ENCODE measurements at regions not wholly inside any gene's neighbourhood (a gene's known extent, or its start where the extent isn't known, plus 50 kb on each side); places are given as distances from the start of the nearest gene placed in this dataset.
A peak's percentile ranks its signal among the peaks of the same experiment; 100 is the strongest.

GRCh38 chr14:71339650-71340415 is 432.6 kb downstream of the PCNX1 start:
- no peak overlapping the region for H3K9ac ChIP-seq (ENCODE audit: low read length)
- H3K27ac ChIP-seq (ENCODE audit: low read depth, low read length) = no peak overlapping the region
- H4K12ac ChIP-seq (ENCODE audit: low read depth, low read length) = no peak overlapping the region
- no peak overlapping the region for H3K4me2 ChIP-seq (ENCODE audit: low read length)
- no peak overlapping the region for H2AK5ac ChIP-seq (ENCODE audit: low read length)
- no peaks in the 10 kb centered on the region for H3K27me3 ChIP-seq (ENCODE audit: insufficient read depth, low read length)
- H3K9me3 ChIP-seq (ENCODE audit: insufficient read depth, low read depth, low read length) = no peaks in the 10 kb centered on the region
- H2BK120ac ChIP-seq (ENCODE audit: insufficient read depth, low read length, poor library complexity) = no peak overlapping the region
- peak in 1 of 2 donors; percentile 63 for DNase-seq
- H4K8ac ChIP-seq (ENCODE audit: low read depth, low read length) = no peak overlapping the region
- H3K4me1 ChIP-seq (ENCODE audit: control insufficient read depth in 1 of 2, insufficient read depth in 2 of 2, low read length in 2 of 2) = peaks cover 0 to 2% of the 10 kb centered on the region in 2 experiments
- no peak overlapping the region for H3K18ac ChIP-seq (ENCODE audit: low read length)
- no peak overlapping the region for H4K91ac ChIP-seq (ENCODE audit: low read depth, low read length)
- no peaks in the 10 kb centered on the region for H3K79me1 ChIP-seq (ENCODE audit: low read length)
- no peak overlapping the region for H3K14ac ChIP-seq (ENCODE audit: low read length)
- no peak overlapping the region for H3K4me3 ChIP-seq (ENCODE audit: low read depth, low read length)
- H2AFZ ChIP-seq (ENCODE audit: insufficient read depth, low read length, poor library complexity) = no peak overlapping the region
- no peak overlapping the region for H2BK12ac ChIP-seq (ENCODE audit: low read length)
- no CpG with 5 or more reads among the region's 6 CpGs for WGBS (ENCODE audit: extremely low coverage, insufficient coverage, insufficient read length)
- H3K4ac ChIP-seq (ENCODE audit: low read depth, low read length) = peak overlapping the region; percentile 49
- H3K23ac ChIP-seq (ENCODE audit: low read length) = no peak overlapping the region
- peaks cover 0 to 2% of the 10 kb centered on the region in 2 experiments for H3K36me3 ChIP-seq (ENCODE audit: control insufficient read depth in 1 of 2, insufficient read depth in 2 of 2, low read length in 2 of 2)
- peaks cover 2% of the 10 kb centered on the region for H3K79me2 ChIP-seq (ENCODE audit: control insufficient read depth, insufficient read depth, low read length, poor library complexity)
- H2BK5ac ChIP-seq (ENCODE audit: low read depth, low read length, poor library complexity) = no peak overlapping the region

DNA sequence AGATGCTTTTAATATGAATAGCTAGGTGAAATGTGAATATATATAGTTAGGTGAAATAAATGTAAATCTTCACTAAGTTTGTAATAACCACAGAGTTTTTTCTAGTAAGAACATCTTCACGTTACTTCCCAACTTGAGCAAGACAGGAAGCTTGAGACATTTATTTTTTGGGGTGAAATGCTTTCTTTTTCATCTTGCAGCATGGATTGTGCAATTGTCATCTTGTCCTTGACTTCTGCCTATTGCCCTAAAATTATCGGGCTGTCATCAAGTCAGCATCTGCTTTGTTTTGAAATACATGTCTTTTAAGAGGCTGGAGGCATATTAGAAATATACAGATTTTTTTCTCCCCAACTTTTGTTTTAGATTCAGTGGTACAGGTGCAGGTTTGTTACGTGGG is 433.9 kb downstream of the PCNX1 start:
- Histone ChIP-seq H2AFZ (ENCODE audit: insufficient read depth, low read length, poor library complexity) (no peak overlapping the region), H3K4me3 (ENCODE audit: low read depth, low read length) (no peak overlapping the region), H4K91ac (ENCODE audit: low read depth, low read length) (no peak overlapping the region), H3K79me1 (ENCODE audit: low read length) (no peaks in the 10 kb centered on the region), H3K4me1 (ENCODE audit: control insufficient read depth in 1 of 2, insufficient read depth in 2 of 2, low read length in 2 of 2) (peaks cover 0 to 2% of the 10 kb centered on the region in 2 experiments), H3K18ac (ENCODE audit: low read length) (no peak overlapping the region), H4K12ac (ENCODE audit: low read depth, low read length) (no peak overlapping the region), H4K8ac (ENCODE audit: low read depth, low read length) (no peak overlapping the region), H3K9me3 (ENCODE audit: insufficient read depth, low read depth, low read length) (no peaks in the 10 kb centered on the region), H3K79me2 (ENCODE audit: control insufficient read depth, insufficient read depth, low read length, poor library complexity) (peaks cover 2% of the 10 kb centered on the region), H3K4ac (ENCODE audit: low read depth, low read length) (peak overlapping the region; percentile 64), H2BK12ac (ENCODE audit: low read length) (no peak overlapping the region), H3K23ac (ENCODE audit: low read length) (no peak overlapping the region), H3K4me2 (ENCODE audit: low read length) (no peak overlapping the region), H2BK5ac (ENCODE audit: low read depth, low read length, poor library complexity) (no peak overlapping the region), H3K27ac (ENCODE audit: low read depth, low read length) (no peak overlapping the region), H2AK5ac (ENCODE audit: low read length) (no peak overlapping the region), H2BK120ac (ENCODE audit: insufficient read depth, low read length, poor library complexity) (no peak overlapping the region), H3K14ac (ENCODE audit: low read length) (no peak overlapping the region), H3K27me3 (ENCODE audit: insufficient read depth, low read length) (no peaks in the 10 kb centered on the region), H3K9ac (ENCODE audit: low read length) (no peak overlapping the region), H3K36me3 (ENCODE audit: control insufficient read depth in 1 of 2, insufficient read depth in 2 of 2, low read length in 2 of 2) (peaks cover 0 to 2% of the 10 kb centered on the region in 2 experiments)
- no peak for DNase-seq
- WGBS (ENCODE audit: extremely low coverage, insufficient coverage, insufficient read length) = no CpG with 5 or more reads among the region's 3 CpGs

GRCh38 chr14:71343724-71344123 is 436.5 kb downstream of the PCNX1 start:
- Histone ChIP-seq H3K4ac (ENCODE audit: low read depth, low read length) (no peak overlapping the region), H2BK12ac (ENCODE audit: low read length) (no peak overlapping the region), H2BK5ac (ENCODE audit: low read depth, low read length, poor library complexity) (no peak overlapping the region), H3K79me2 (ENCODE audit: control insufficient read depth, insufficient read depth, low read length, poor library complexity) (no peaks in the 10 kb centered on the region), H4K91ac (ENCODE audit: low read depth, low read length) (no peak overlapping the region), H2AK5ac (ENCODE audit: low read length) (no peak overlapping the region), H2BK120ac (ENCODE audit: insufficient read depth, low read length, poor library complexity) (no peak overlapping the region), H3K79me1 (ENCODE audit: low read length) (no peaks in the 10 kb centered on the region), H3K9ac (ENCODE audit: low read length) (no peak overlapping the region), H3K27me3 (ENCODE audit: insufficient read depth, low read length) (no peaks in the 10 kb centered on the region), H3K27ac (ENCODE audit: low read depth, low read length) (no peak overlapping the region), H4K12ac (ENCODE audit: low read depth, low read length) (no peak overlapping the region), H2AFZ (ENCODE audit: insufficient read depth, low read length, poor library complexity) (no peak overlapping the region), H3K18ac (ENCODE audit: low read length) (no peak overlapping the region), H3K36me3 (ENCODE audit: control insufficient read depth in 1 of 2, insufficient read depth in 2 of 2, low read length in 2 of 2) (no peaks in the 10 kb centered on the region), H4K8ac (ENCODE audit: low read depth, low read length) (no peak overlapping the region), H3K4me2 (ENCODE audit: low read length) (no peak overlapping the region), H3K23ac (ENCODE audit: low read length) (no peak overlapping the region), H3K4me1 (ENCODE audit: control insufficient read depth in 1 of 2, insufficient read depth in 2 of 2, low read length in 2 of 2) (peaks cover 0 to 2% of the 10 kb centered on the region in 2 experiments), H3K9me3 (ENCODE audit: insufficient read depth, low read depth, low read length) (no peaks in the 10 kb centered on the region), H3K14ac (ENCODE audit: low read length) (no peak overlapping the region), H3K4me3 (ENCODE audit: low read depth, low read length) (no peak overlapping the region)
- DNase-seq = peak in 1 of 2 donors; percentile 8
- no CpG with 5 or more reads among the region's 3 CpGs for WGBS (ENCODE audit: extremely low coverage, insufficient coverage, insufficient read length)

- H2BK120ac ChIP-seq (ENCODE audit: insufficient read depth, low read length, poor library complexity) = no peak overlapping the region
- DNase-seq = no peak
- H2BK5ac ChIP-seq (ENCODE audit: low read depth, low read length, poor library complexity) = no peak overlapping the region
- no peaks in the 10 kb centered on the region for H3K79me1 ChIP-seq (ENCODE audit: low read length)
- H3K14ac ChIP-seq (ENCODE audit: low read length) = no peak overlapping the region
- H3K4me2 ChIP-seq (ENCODE audit: low read length) = no peak overlapping the region
- peak overlapping the region; percentile 16 for H3K4me3 ChIP-seq (ENCODE audit: low read depth, low read length)
- no peak overlapping the region for H2AFZ ChIP-seq (ENCODE audit: insufficient read depth, low read length, poor library complexity)
- no peaks in the 10 kb centered on the region for H3K36me3 ChIP-seq (ENCODE audit: control insufficient read depth in 1 of 2, insufficient read depth in 2 of 2, low read length in 2 of 2)
- WGBS (ENCODE audit: extremely low coverage, insufficient coverage, insufficient read length) = no CpG with 5 or more reads among the region's 8 CpGs
- no peaks in the 10 kb centered on the region for H3K9me3 ChIP-seq (ENCODE audit: insufficient read depth, low read depth, low read length)
- H4K12ac ChIP-seq (ENCODE audit: low read depth, low read length) = no peak overlapping the region
- no peaks in the 10 kb centered on the region for H3K79me2 ChIP-seq (ENCODE audit: control insufficient read depth, insufficient read depth, low read length, poor library complexity)
- H4K91ac ChIP-seq (ENCODE audit: low read depth, low read length) = no peak overlapping the region
- no peaks in the 10 kb centered on the region for H3K27me3 ChIP-seq (ENCODE audit: insufficient read depth, low read length)
- no peak overlapping the region for H2AK5ac ChIP-seq (ENCODE audit: low read length)
- H3K23ac ChIP-seq (ENCODE audit: low read length) = no peak overlapping the region
- H2BK12ac ChIP-seq (ENCODE audit: low read length) = no peak overlapping the region
- no peak overlapping the region for H3K27ac ChIP-seq (ENCODE audit: low read depth, low read length)
- H3K4me1 ChIP-seq (ENCODE audit: control insufficient read depth in 1 of 2, insufficient read depth in 2 of 2, low read length in 2 of 2) = peaks cover 0 to 2% of the 10 kb centered on the region in 2 experiments
- no peak overlapping the region for H3K9ac ChIP-seq (ENCODE audit: low read length)
- H4K8ac ChIP-seq (ENCODE audit: low read depth, low read length) = no peak overlapping the region
- H3K4ac ChIP-seq (ENCODE audit: low read depth, low read length) = no peak overlapping the region
- no peak overlapping the region for H3K18ac ChIP-seq (ENCODE audit: low read length)
Measured at GRCh38 chr14:71344506-71344905, 437.2 kb downstream of the PCNX1 start.
